Esophagus squamous epithelium (tissue), 5 donors: ENCODE measurements at regions not wholly inside any gene's neighbourhood (a gene's known extent, or its start where the extent isn't known, plus 50 kb on each side); places are given as distances from the start of the nearest gene placed in this dataset.

Experiments used
- DNase-seq: peaks from one replicate; lab custom pipeline; 2025; lab: John Stamatoyannopoulos, UW
- H3K27ac ChIP-seq, 4 donors: fragments of 200-600 bp; sonication (generic); one replicate each; pipeline ENCODE4 v1.5.1; 2016 to 2019; ENCODE audit warnings: mild to moderate bottlenecking in 1 of 4
- H3K27me3 ChIP-seq, 4 donors: fragments of 200-600 bp; sonication (generic); 1 replicate in 3 of 4; 2 replicates in 1 of 4; pipeline versions ENCODE4 v1.5.1 to v1.6.0; 2017 to 2021; ENCODE audit warnings: antibody characterized with exemption in 1 of 4
- H3K36me3 ChIP-seq, 3 donors: fragments of 200-600 bp; sonication (generic); one replicate each; pipeline ENCODE4 v1.5.1; 2016 to 2019
- H3K4me1 ChIP-seq, 3 donors: fragments of 200-600 bp; sonication (generic); one replicate each; pipeline ENCODE4 v1.5.1; 2017 to 2019
- H3K4me3 ChIP-seq, 4 donors: fragments of 200-600 bp; sonication (generic); 1 replicate in 3 of 4; 2 replicates in 1 of 4; pipeline ENCODE4 v1.5.1; 2016 to 2019; ENCODE audit warnings: mild to moderate bottlenecking in 2 of 4, moderate library complexity in 1 of 4
- H3K9me3 ChIP-seq, 3 donors: fragments of 200-600 bp; sonication (generic); one replicate each; pipeline ENCODE4 v1.5.1; 2016 to 2019
- POLR2A ChIP-seq, 4 donors: fragments of 450-650 bp; IDR thresholded peaks; one replicate each; pipeline ENCODE4 v1.6.1; 2017; ENCODE audit warnings: antibody characterized with exemption in 4 of 4, mild to moderate bottlenecking in 4 of 4, moderate library complexity in 3 of 4
- WGBS, 2 donors: methylation state at CpG; one replicate each; pipeline ENCODE4 v1.1.5; 2018; 5-methylcytosine and 5-hydroxymethylcytosine counted together
- intact Hi-C: fragments of 100-400 bp; cut with DNase I; formaldehyde crosslinking; loops from one replicate; pipeline ENCODE4 v1.15.0; 2022
- TF ChIP-seq, protein P1 (sequence below), 6 experiments: fragments of 450-650 bp in 4 of 6; fragments of 200-600 bp in 2 of 6; sonication (generic) in 2 of 6; IDR thresholded peaks; one replicate each; pipeline ENCODE4 v1.5.1; 2016 to 2019; ENCODE audit warnings: antibody characterized with exemption in 6 of 6, mild to moderate bottlenecking in 4 of 6, moderate library complexity in 4 of 6
- donor health status: DM: yes; HTN: yes; CAD: no.

DNA sequence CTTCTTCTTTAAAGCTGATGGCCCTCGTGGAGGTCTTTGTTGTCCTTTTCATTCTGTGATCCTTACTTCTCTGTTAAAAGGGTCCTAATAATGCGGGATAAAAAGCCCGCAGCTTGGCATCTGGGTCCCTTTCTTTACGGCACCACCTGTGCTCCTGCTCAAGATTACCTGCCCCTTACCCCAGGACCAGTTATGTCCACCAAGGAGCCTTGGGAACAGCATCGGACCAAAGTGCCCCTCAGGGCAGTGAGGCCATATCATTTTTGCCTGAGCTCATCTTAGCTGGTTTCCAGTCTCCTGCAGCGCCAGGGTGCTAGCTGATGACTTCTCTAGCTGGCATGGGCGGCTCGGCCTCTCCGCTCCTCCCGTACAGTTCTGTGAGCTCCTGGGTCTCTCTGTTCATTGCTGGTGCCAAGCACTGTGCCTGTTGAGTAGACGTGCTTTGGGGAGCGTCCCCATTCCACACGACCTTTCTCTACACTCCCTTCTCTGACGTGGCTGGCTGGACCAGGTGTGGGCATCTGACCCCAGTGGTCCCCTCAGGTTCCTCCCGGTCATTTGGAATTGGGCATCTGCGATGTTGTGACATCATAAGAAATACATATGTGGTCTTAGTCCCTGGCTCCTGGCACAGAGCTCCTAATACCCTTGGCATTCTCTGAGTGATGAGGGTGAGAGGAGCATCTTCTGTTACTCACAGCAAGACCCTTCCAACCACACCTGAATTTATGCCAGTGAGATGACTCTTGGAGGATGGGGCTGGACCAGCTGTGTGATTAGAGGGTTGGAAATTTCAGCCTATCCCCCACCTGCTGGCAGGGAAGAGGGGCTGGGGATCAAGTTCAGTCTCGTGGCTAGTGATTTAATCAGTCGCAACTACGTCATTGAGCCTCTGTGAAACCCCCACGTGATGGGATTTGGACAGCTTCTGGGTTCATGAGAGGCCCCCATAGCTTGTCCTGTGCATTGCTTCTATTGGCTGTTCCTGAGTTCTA, 134.2 kb upstream of the HS6ST1 start:
- Histone ChIP-seq H3K4me1 (no peaks in the 10 kb centered on the region), H3K36me3 (no peaks in the 10 kb centered on the region), H3K27me3 (peaks cover 0 to 20% (median 0%) of the 10 kb centered on the region in 4 donors), H3K9me3 (no peaks in the 10 kb centered on the region), H3K4me3 (no peak overlapping the region), H3K27ac (no peak overlapping the region)
- WGBS, 2 donors: 88 to 91% methylated on average over 18 to 19 of the region's 20 CpGs
- no peak for DNase-seq
- intact Hi-C loops: no loop called here
- no peak for TF ChIP-seq POLR2A (IDR thresholded peaks at IDR 0.05)

DNA sequence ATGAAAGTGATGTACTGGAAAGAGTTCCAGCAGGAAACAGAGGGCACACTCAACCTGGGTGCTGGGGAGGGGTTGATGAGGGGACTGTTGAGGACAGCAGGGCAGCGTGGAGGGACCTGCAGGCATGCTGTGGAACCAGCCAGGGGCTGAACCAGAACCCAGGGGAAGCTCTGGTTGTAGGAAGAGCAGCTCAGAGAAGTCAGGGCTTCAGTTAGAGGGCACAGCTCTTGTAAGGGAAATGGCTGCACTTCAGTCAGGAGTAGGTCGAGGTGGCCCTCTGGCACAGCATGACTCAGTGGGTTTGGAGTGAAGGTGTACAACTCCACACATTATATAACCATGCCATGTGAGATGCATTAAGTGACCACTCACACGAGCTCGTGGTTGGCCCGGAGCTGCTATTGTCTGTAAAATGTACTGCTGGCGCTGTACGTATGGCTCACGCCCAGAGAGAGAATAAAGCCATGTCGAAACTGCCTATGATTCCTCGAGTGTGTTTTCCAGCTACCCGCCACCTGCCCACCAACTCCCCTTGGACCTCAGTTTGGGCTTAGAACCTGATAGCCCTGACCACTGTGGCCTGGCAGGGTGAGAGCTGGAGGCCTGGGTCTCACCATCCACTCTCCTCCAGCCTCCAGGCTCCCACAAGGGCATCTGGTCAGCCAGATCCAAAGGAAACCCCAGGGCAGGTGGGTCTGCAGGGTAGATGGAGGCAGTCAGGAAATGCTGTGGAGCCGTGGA, 136.5 kb upstream of the HS6ST1 start:
- Histone ChIP-seq H3K36me3 (no peaks in the 10 kb centered on the region), H3K27me3 (peaks cover 0 to 20% (median 0%) of the 10 kb centered on the region in 4 donors), H3K4me1 (no peaks in the 10 kb centered on the region), H3K9me3 (no peaks in the 10 kb centered on the region), H3K4me3 (no peak overlapping the region), H3K27ac (no peak overlapping the region)
- WGBS, 2 donors: 90% methylated on average over 11 to 12 of the region's 12 CpGs
- DNase-seq: no peak
- intact Hi-C loops: no loop called here
- TF ChIP-seq, protein P1, sequence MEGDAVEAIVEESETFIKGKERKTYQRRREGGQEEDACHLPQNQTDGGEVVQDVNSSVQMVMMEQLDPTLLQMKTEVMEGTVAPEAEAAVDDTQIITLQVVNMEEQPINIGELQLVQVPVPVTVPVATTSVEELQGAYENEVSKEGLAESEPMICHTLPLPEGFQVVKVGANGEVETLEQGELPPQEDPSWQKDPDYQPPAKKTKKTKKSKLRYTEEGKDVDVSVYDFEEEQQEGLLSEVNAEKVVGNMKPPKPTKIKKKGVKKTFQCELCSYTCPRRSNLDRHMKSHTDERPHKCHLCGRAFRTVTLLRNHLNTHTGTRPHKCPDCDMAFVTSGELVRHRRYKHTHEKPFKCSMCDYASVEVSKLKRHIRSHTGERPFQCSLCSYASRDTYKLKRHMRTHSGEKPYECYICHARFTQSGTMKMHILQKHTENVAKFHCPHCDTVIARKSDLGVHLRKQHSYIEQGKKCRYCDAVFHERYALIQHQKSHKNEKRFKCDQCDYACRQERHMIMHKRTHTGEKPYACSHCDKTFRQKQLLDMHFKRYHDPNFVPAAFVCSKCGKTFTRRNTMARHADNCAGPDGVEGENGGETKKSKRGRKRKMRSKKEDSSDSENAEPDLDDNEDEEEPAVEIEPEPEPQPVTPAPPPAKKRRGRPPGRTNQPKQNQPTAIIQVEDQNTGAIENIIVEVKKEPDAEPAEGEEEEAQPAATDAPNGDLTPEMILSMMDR (IDR thresholded peaks at IDR 0.05): no peak
- TF ChIP-seq POLR2A (IDR thresholded peaks at IDR 0.05): no peak

DNA sequence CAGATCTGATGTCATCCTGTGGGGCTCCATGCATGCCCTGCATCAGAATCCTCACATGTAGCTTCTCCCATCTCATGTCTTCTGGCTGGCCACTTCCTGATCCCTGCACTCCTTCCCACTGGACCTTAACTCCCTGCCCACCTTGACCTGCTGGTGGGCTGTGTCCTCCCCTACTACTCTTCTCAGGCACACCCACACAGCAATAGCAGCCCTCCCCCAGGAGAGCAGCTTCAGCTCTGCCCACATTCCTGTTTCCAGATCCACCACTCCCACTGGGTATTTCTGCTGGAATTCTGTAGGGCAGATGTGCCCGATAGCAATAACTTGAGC, 137.0 kb upstream of the HS6ST1 start:
- Histone ChIP-seq H3K4me3 (no peak overlapping the region), H3K9me3 (no peaks in the 10 kb centered on the region), H3K27ac (no peak overlapping the region), H3K4me1 (no peaks in the 10 kb centered on the region), H3K36me3 (no peaks in the 10 kb centered on the region), H3K27me3 (peaks cover 0 to 20% (median 0%) of the 10 kb centered on the region in 4 donors)
- DNase-seq: no peak
- WGBS, 2 donors: 80 to 100% methylated on average over 1 of the region's 1 CpG
- intact Hi-C loops: no loop called here
- no peak for TF ChIP-seq POLR2A (IDR thresholded peaks at IDR 0.05)
- TF ChIP-seq, protein P1 (IDR thresholded peaks at IDR 0.05): no peak

DNA sequence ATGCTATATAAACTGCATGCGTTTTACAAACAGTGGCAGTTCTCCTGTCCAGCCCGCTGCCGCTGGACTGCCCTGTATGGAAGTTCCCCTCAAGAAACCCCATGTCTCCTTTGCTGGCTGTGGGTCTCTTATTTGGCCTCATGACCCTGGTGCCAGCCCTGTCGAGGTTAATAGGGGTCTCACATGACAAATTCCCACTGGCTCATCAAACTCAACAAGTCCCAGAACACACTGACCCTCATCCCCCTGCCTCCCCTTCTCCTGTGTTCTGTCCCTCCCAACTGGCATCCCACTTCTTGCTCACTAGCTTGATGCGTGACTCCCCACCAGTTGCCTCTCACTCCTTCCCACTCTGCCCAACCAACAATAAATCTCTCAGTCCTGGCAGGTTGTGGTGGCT, 137.6 kb upstream of the HS6ST1 start:
- H3K36me3 ChIP-seq: no peaks in the 10 kb centered on the region
- H3K9me3 ChIP-seq: peaks cover 0 to 5% (median 3%) of the 10 kb centered on the region in 3 donors
- WGBS, 2 donors: 86 to 92% methylated on average over 5 of the region's 5 CpGs
- peaks cover 0 to 20% (median 0%) of the 10 kb centered on the region in 4 donors for H3K27me3 ChIP-seq
- no peak for TF ChIP-seq POLR2A (IDR thresholded peaks at IDR 0.05)
- TF ChIP-seq, protein P1 (IDR thresholded peaks at IDR 0.05): no peak
- H3K4me3 ChIP-seq: no peak overlapping the region
- no peak for DNase-seq
- H3K27ac ChIP-seq: no peak overlapping the region
- intact Hi-C loops: no loop called here
- no peaks in the 10 kb centered on the region for H3K4me1 ChIP-seq

DNA sequence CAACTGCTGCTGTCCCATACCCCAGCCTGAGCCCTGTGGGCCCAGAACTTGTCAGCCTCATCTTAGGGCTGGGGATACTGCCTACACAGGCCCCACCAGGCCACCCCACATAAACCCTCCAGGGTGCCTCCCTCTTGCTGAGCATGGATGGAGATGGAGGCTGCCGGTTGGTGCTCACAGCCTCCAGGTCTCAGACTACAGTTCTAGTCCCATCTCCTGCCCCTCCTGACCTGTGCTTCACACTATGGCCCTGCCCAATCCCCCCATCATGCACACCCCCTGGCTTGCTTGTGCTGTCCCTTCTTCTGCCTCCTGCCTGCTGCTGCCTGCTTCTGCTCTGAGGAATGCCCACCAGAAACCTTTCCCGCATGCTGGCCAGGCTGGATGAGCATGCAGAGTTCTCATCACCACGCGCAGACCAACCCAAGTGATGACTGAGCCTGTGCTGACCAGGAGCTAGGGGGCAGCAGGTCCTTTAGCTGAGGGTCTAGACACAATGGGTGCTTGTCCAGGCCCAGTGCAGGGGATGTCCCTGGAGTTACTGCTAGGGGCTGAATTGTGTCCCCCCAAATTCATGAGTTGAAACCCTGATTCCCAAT, 138.4 kb upstream of the HS6ST1 start:
- Histone ChIP-seq H3K4me1 (no peaks in the 10 kb centered on the region), H3K27me3 (peaks cover 0 to 14% (median 0%) of the 10 kb centered on the region in 4 donors), H3K9me3 (peaks cover 0 to 5% (median 3%) of the 10 kb centered on the region in 3 donors), H3K36me3 (no peaks in the 10 kb centered on the region), H3K27ac (no peak overlapping the region), H3K4me3 (no peak overlapping the region)
- intact Hi-C loops: no loop called here
- WGBS, 2 donors: 100% methylated on average over 1 of the region's 4 CpGs; no CpG with 5 or more reads in 1 of the 2 donors
- DNase-seq: no peak
- TF ChIP-seq, protein P1 (IDR thresholded peaks at IDR 0.05): no peak
- no peak for TF ChIP-seq POLR2A (IDR thresholded peaks at IDR 0.05)
